H1 (cell line): ENCODE measurements at regions not wholly inside any gene's neighbourhood (a gene's known extent, or its start where the extent isn't known, plus 50 kb on each side); places are given as distances from the start of the nearest gene placed in this dataset.

Source experiments
- CTCF ChIA-PET: fragments of 300-600 bp; sonication (Branson Sonifier 250); formaldehyde crosslinking; loops from one replicate; lab custom pipeline; 2021; ENCODE audit not compliant: partially characterized antibody; lab: Charles Lee
- POLR2A ChIA-PET: fragments of 300-600 bp; sonication (Branson Sonifier 250); formaldehyde crosslinking; loops from one replicate; lab custom pipeline; 2021; ENCODE audit warnings: inconsistent platforms; ENCODE audit not compliant: partially characterized antibody; lab: Charles Lee
- DNase-seq, 2 experiments: peaks; one replicate each; pipeline versions ENCODE4 v3.0.0 to v3.0.0-alpha.2; 2010 to 2022; ENCODE audit warnings: low spot score in 2 of 2, low read depth in 1 of 2, mixed read lengths in 1 of 2
- FAIRE-seq: peaks from 2 replicates; lab custom pipeline; 2011; peaks lifted over from hg19 to GRCh38; lab: Jason Lieb, UNC
- H2AFZ ChIP-seq: 2 replicates; pipeline ENCODE4 v1.8.1; 2012; ENCODE audit warnings: low read length, inconsistent platforms
- H2AK5ac ChIP-seq: 2 replicates; pipeline ENCODE4 v1.6.1; 2013; ENCODE audit warnings: low read depth, low read length
- H2BK120ac ChIP-seq: replicated peaks from 2 replicates; pipeline ENCODE3; 2013; ENCODE audit warnings: low read depth, low read length, inconsistent platforms
- H2BK12ac ChIP-seq: 2 replicates; pipeline ENCODE4 v1.6.1; 2013; ENCODE audit warnings: low read depth, low read length
- H2BK15ac ChIP-seq: 2 replicates; pipeline ENCODE4 v1.6.1; 2013; ENCODE audit warnings: low read length
- H2BK20ac ChIP-seq: 2 replicates; pipeline ENCODE4 v1.6.1; 2013; ENCODE audit warnings: low read length
- H2BK5ac ChIP-seq: 2 replicates; pipeline ENCODE4 v1.6.1; 2013; ENCODE audit warnings: low read depth, low read length
- H3K14ac ChIP-seq: 2 replicates; pipeline ENCODE4 v1.6.1; 2013; ENCODE audit warnings: inconsistent platforms; ENCODE audit not compliant: insufficient read length
- H3K18ac ChIP-seq: 2 replicates; pipeline ENCODE4 v1.6.1; 2013; ENCODE audit warnings: low read length; ENCODE audit errors: extremely low read depth
- H3K23ac ChIP-seq: 2 replicates; pipeline ENCODE4 v1.6.1; 2013; ENCODE audit warnings: inconsistent platforms; ENCODE audit not compliant: insufficient read length
- H3K23me2 ChIP-seq: 2 replicates; pipeline ENCODE4 v1.6.1; 2013; ENCODE audit warnings: low read depth, low read length
- H3K27ac ChIP-seq: 2 replicates; pipeline ENCODE4 v1.6.1; 2011; ENCODE audit warnings: low read depth, low read length, inconsistent platforms
- H3K27me3 ChIP-seq, 4 experiments: replicated peaks in 1 of 4; 1 replicate in 1 of 4; 2 replicates in 3 of 4; pipeline versions ENCODE4 v1.6.1 to v1.8.1; 2011 to 2013; ENCODE audit warnings: low read length in 3 of 4, mild to moderate bottlenecking in 3 of 4, inconsistent platforms in 2 of 4, mixed read lengths in 2 of 4, moderate library complexity in 1 of 4; ENCODE audit not compliant: control insufficient read depth in 3 of 4, insufficient read depth in 3 of 4; ENCODE audit errors: extremely low read depth in 1 of 4
- H3K36me3 ChIP-seq, 4 experiments: 2 replicates each; pipeline versions ENCODE4 v1.6.1 to v1.8.1; 2011 to 2013; ENCODE audit warnings: mild to moderate bottlenecking in 4 of 4, low read length in 3 of 4, moderate library complexity in 2 of 4, control low read depth in 1 of 4, inconsistent platforms in 1 of 4; ENCODE audit not compliant: insufficient read depth in 4 of 4, control insufficient read depth in 2 of 4
- H3K4ac ChIP-seq: replicated peaks from 2 replicates; pipeline ENCODE3; 2013; ENCODE audit warnings: low read length, low read depth, mixed read lengths, inconsistent platforms; ENCODE audit not compliant: insufficient read length
- H3K4me1 ChIP-seq, 4 experiments: replicated peaks in 1 of 4; 1 replicate in 1 of 4; 2 replicates in 3 of 4; pipeline versions ENCODE4 v1.6.1 to v1.8.1; 2011 to 2013; ENCODE audit warnings: low read length in 3 of 4, inconsistent platforms in 2 of 4, mixed read lengths in 1 of 4; ENCODE audit not compliant: insufficient read depth in 4 of 4, control insufficient read depth in 3 of 4
- H3K4me2 ChIP-seq, 2 experiments: 2 replicates each; pipeline versions ENCODE4 v1.6.1 to v1.8.1; 2011 to 2013; ENCODE audit warnings: low read depth in 2 of 2, low read length in 2 of 2, control low read depth in 1 of 2, inconsistent platforms in 1 of 2, mild to moderate bottlenecking in 1 of 2; ENCODE audit not compliant: insufficient read depth in 1 of 2
- H3K4me3 ChIP-seq, 4 experiments: fragments of 200-600, 300-600 bp in 1 of 4; sonication (generic), shearing (Covaris generic), sonication (Bioruptor Twin) in 1 of 4; 2 replicates each; pipeline versions ENCODE4 v1.5.1 to v1.8.1; 2011 to 2016; ENCODE audit warnings: low read length in 4 of 4, low read depth in 3 of 4, control low read depth in 2 of 4, inconsistent platforms in 2 of 4, mild to moderate bottlenecking in 2 of 4, mixed read lengths in 1 of 4, moderate library complexity in 1 of 4; ENCODE audit not compliant: insufficient read depth in 2 of 4; ENCODE audit errors: extremely low read depth in 1 of 4
- H3K56ac ChIP-seq: replicated peaks from 2 replicates; pipeline ENCODE3; 2013; ENCODE audit warnings: low read depth, mild to moderate bottlenecking, mixed read lengths, low read length, inconsistent platforms; ENCODE audit not compliant: insufficient read length
- H3K79me1 ChIP-seq: 2 replicates; pipeline ENCODE4 v1.6.1; 2013; ENCODE audit warnings: low read depth, low read length, control low read depth
- H3K79me2 ChIP-seq, 2 experiments: 2 replicates each; pipeline versions ENCODE4 v1.6.1 to v1.8.1; 2012 to 2013; ENCODE audit warnings: low read length in 2 of 2, mild to moderate bottlenecking in 2 of 2, inconsistent platforms in 1 of 2; ENCODE audit not compliant: insufficient read depth in 2 of 2, control insufficient read depth in 1 of 2
- H3K9ac ChIP-seq, 4 experiments: replicated peaks in 1 of 4; 1 replicate in 1 of 4; 2 replicates in 3 of 4; pipeline versions ENCODE4 v1.6.1 to v1.8.1; 2011 to 2013; ENCODE audit warnings: low read depth in 3 of 4, low read length in 3 of 4, control low read depth in 2 of 4, mild to moderate bottlenecking in 2 of 4, moderate library complexity in 2 of 4, inconsistent platforms in 1 of 4; ENCODE audit errors: extremely low read depth in 1 of 4
- H3K9me3 ChIP-seq, 2 experiments: 2 replicates each; pipeline versions ENCODE4 v1.6.1 to v1.8.1; 2012 to 2013; ENCODE audit warnings: mild to moderate bottlenecking in 2 of 2, moderate library complexity in 2 of 2, control low read depth in 1 of 2, inconsistent platforms in 1 of 2, low read depth in 1 of 2, low read length in 1 of 2, mixed read lengths in 1 of 2; ENCODE audit not compliant: insufficient read depth in 2 of 2
- H4K20me1 ChIP-seq, 2 experiments: replicated peaks in 1 of 2; 2 replicates each; pipeline versions ENCODE3 to v1.8.1; 2011 to 2013; ENCODE audit warnings: inconsistent platforms in 2 of 2, low read length in 2 of 2, mild to moderate bottlenecking in 1 of 2; ENCODE audit not compliant: insufficient read depth in 2 of 2, control insufficient read depth in 1 of 2
- H4K5ac ChIP-seq: 2 replicates; pipeline ENCODE4 v1.6.1; 2013; ENCODE audit warnings: low read length, low read depth, mixed read lengths, inconsistent platforms; ENCODE audit not compliant: insufficient read length
- H4K8ac ChIP-seq: 2 replicates; pipeline ENCODE4 v1.8.0; 2013; ENCODE audit warnings: mild to moderate bottlenecking, moderate library complexity, low read length, inconsistent platforms; ENCODE audit not compliant: insufficient read depth; ENCODE audit errors: extremely low read depth
- H4K91ac ChIP-seq: replicated peaks from 2 replicates; pipeline ENCODE3; 2013; ENCODE audit warnings: low read length, mixed read lengths, inconsistent platforms; ENCODE audit not compliant: insufficient read length
- BACH1 ChIP-seq: IDR thresholded peaks from 2 replicates; pipeline ENCODE4 v1.6.1; 2012; ENCODE audit warnings: low read length, improper control_type of control experiment
- CBX8 ChIP-seq: fragments of 300-800, 300-1000 bp; sonication (generic); IDR thresholded peaks from 2 replicates; pipeline ENCODE4 v1.7.1; 2016; ENCODE audit warnings: low read depth, low read length, borderline replicate concordance
- JUND ChIP-seq: IDR thresholded peaks from 2 replicates; pipeline ENCODE4 v1.6.1; 2011; ENCODE audit warnings: mild to moderate bottlenecking, improper control_type of control experiment, low read length
- POU5F1 ChIP-seq: IDR thresholded peaks from 2 replicates; pipeline ENCODE4 v1.6.1; 2011; ENCODE audit warnings: low read depth, mild to moderate bottlenecking, low read length, moderate library complexity
- SP2 ChIP-seq: IDR thresholded peaks from 2 replicates; pipeline ENCODE4 v1.6.1; 2012; ENCODE audit warnings: mild to moderate bottlenecking, low read length, inconsistent platforms
- SP4 ChIP-seq: IDR thresholded peaks from 2 replicates; pipeline ENCODE4 v1.6.1; 2012; ENCODE audit warnings: low read length, inconsistent platforms
- TAF7 ChIP-seq: optimal IDR thresholded peaks from 2 replicates; pipeline ENCODE3; 2011; ENCODE audit warnings: low read depth, mild to moderate bottlenecking, inconsistent platforms, low read length, moderate library complexity, borderline replicate concordance
- TBP ChIP-seq: IDR thresholded peaks from 2 replicates; pipeline ENCODE4 v1.6.1; 2011; ENCODE audit warnings: low read depth, low read length, improper control_type of control experiment
- WGBS, 2 experiments: shearing (Covaris generic) in 1 of 2; methylation state at CpG; one replicate each; pipeline versions ENCODE4 v1.1.6 to v1.1.7; 2013 to 2015; ENCODE audit warnings: low lambda C conversion rate in 2 of 2, mixed read lengths in 2 of 2, inconsistent platforms in 1 of 2, low coverage in 1 of 2, missing lambda C conversion rate in 1 of 2; ENCODE audit not compliant: insufficient replicate concordance in 2 of 2, insufficient coverage in 1 of 2, insufficient read length in 1 of 2; ENCODE audit errors: extremely low coverage in 1 of 2, missing lambda C conversion rate in 1 of 2; 5-methylcytosine and 5-hydroxymethylcytosine counted together

- Histone ChIP-seq H2BK12ac (no peak overlapping the region), H3K4me1 (no peaks in the 10 kb centered on the region; a peak in 1 of 7 replicates)
- TF ChIP-seq BACH1 (no peak), JUND (no peak), SP2 (no peak), POU5F1 (no peak), TBP (no peak), TAF7 (no peak), CBX8 (no peak), SP4 (no peak)
- TF ChIP-seq, all 59 proteins: peak for 0
- FAIRE-seq: no peak
- no peak overlapping the region for H3K4ac ChIP-seq
- no peak overlapping the region for H3K9ac ChIP-seq
- no peak overlapping the region for H3K23ac ChIP-seq
- POLR2A ChIA-PET: no interaction called here
- no peak overlapping the region for H3K18ac ChIP-seq
- CTCF ChIA-PET: interaction anchor here (0.9 to 2.2 kb wide), 6 partner anchors 11 to 506 kb away, joined by 3 to 9 read pairs (median 4); no protein-coding TSS in a partner anchor
- H3K79me1 ChIP-seq: no peaks in the 10 kb centered on the region
- no peaks in the 10 kb centered on the region for H3K9me3 ChIP-seq
- WGBS, 2 experiments: 82% methylated on average over 15 of the region's 15 CpGs; no CpG with 5 or more reads in 1 of the 2 experiments
- H3K27me3 ChIP-seq: no peaks in the 10 kb centered on the region
- no peaks in the 10 kb centered on the region for H4K20me1 ChIP-seq
- no peak overlapping the region for H4K91ac ChIP-seq
- no peak overlapping the region for H2BK20ac ChIP-seq
- no peak overlapping the region for H2BK120ac ChIP-seq
- no peak overlapping the region for H4K5ac ChIP-seq
- H3K4me3 ChIP-seq: no peak overlapping the region
- DNase-seq: no peak
- no peak overlapping the region for H2AK5ac ChIP-seq
- no peak overlapping the region for H2BK5ac ChIP-seq
- no peak overlapping the region for H3K56ac ChIP-seq
- no peak overlapping the region for H3K14ac ChIP-seq
- no peak overlapping the region for H4K8ac ChIP-seq
- H3K23me2 ChIP-seq: no peaks in the 10 kb centered on the region
- H3K4me2 ChIP-seq: no peak overlapping the region
- H3K27ac ChIP-seq: no peak overlapping the region
- H3K36me3 ChIP-seq: no peaks in the 10 kb centered on the region
- H2BK15ac ChIP-seq: no peak overlapping the region
- no peak overlapping the region for H2AFZ ChIP-seq
- H3K79me2 ChIP-seq: no peaks in the 10 kb centered on the region
Observed at GRCh38 chr6:168876956-168877355, 376.7 kb downstream of the THBS2 start.
